NCI-H1694 treated with DMSO at 0.1 percent for 48 hours (cell line): ENCODE measurements at regions not wholly inside any gene's neighbourhood (a gene's known extent, or its start where the extent isn't known, plus 50 kb on each side); places are given as distances from the start of the nearest gene placed in this dataset.

Experiments
- DNase-seq: peaks from one replicate; lab custom pipeline; 2025; lab: John Stamatoyannopoulos, UW

DNA sequence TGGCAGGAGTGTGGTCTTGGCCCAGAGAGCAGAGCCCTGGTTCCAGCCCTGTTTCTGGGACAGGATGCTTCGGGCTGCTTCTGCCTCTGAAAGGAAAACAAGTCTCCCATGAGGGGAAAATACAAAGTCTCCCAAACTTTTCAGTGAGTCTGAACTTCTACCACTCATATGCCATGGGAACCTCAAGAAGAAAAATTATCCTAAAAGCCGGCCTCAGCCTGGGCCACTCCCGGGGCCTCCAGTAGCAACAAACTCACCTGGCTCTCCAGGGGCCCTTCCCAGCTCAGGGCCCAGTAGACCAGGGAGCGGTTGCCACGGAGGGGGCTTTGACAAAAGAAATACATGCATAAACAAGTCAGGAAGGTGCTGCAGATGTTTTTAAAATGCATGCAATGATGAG, 289.2 kb upstream of the HDAC4 start:
- DNase-seq, result no peak

DNA sequence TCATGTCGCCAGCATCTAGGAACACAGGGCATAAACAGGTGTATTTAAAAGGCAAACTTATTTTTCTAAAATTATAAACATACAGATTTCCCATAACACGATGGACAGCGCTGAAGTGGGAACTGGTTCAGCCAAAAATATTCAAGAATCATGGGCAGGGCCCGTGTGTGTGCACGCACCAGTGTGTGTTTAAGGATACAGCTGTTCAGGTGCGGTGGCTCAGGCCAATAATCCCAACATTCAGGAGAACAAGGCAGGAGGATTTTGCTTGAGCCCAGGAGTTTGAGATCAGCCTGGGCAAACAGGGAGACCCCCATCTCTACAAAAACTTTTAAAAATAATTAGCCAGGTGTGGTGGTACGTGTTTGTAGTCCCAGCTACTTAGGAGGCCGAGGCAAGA, 288.6 kb upstream of the HDAC4 start:
- DNase-seq, result no peak

DNA sequence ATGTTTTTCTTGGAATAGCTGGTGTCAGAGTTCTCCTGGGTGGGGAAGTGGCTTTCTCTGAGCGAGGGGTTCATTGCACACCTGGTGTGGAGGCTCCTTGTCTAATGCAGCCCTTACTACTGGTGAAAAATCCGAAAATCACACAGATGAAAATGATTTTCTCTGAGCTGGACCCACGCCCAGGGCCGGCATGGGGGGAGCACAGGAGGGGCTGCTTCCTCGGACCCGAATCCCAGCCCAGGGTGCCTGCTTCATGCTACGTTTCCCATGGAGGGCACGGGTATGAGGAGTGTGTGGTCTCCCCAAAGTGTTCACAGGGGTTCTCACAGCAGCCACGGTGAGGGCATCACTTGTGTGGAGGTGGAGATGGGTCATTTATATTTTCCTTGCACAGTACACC, 288.0 kb upstream of the HDAC4 start:
- no peak for DNase-seq

DNA sequence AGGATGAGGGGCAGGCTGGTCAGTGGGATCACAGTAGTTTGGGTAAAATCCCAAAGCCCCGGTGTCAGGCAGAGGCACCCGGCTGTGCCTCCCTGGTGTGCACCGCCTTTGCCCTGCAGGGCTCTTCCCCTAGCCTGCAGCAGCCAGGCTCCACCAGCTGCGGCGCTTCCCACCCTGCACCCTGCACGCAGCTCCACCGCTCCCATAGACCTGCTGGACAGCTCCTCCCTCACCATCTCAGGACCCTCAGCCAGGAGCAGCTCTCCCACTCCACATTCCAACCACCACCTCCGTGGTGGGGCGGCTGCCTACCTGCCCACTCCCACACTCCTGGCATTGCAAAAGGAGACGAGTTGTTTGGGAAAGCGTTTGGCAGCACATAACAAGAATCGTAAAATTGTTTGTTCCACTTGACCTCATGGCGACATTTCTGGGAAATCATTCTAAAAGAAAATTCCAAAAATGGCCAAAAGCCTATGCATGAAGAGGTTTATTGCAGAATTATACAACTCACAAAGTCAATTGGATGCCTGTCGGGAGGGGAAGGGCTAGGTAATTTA, 287.4 kb upstream of the HDAC4 start:
- DNase-seq, result no peak

DNA sequence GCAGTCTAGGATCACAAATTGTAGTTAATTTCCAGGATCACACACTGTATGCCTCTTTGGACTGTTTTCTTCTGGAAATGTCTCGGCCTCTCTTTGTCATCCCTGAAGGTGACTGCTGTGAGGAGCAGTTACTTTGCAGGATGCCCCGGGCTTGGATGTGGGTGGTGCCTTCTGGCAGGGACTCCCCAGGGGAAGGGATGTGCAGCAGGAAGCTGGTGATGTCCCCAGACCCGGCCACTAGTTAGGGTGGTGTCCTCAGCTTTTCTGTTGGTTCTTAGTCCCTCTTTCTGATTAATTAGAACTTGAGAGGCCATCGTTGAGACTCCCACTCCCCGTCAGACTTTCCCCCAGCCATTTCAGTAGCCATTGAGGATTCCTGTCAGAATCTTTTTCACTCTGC, 286.6 kb upstream of the HDAC4 start:
- no peak for DNase-seq

DNA sequence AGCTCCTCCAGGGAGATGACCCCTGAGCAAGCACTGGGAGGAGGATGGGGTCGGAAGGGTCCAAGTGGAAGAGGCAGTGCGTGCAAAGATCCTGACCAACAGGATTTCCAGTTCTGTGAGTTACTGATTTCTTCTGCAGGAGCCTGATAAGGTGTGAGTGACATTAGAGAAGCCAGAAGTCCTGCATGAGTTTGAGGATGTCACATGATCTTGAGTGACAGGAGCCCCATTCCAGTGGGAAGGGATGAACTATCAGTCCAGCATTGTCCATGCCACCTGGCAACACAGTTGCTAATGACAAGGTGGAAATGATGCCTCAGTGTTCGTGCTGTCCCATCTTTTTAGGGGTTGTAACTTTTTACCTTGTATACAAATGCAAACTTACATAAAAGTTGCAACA, 285.1 kb upstream of the HDAC4 start:
- DNase-seq, result no peak

DNA sequence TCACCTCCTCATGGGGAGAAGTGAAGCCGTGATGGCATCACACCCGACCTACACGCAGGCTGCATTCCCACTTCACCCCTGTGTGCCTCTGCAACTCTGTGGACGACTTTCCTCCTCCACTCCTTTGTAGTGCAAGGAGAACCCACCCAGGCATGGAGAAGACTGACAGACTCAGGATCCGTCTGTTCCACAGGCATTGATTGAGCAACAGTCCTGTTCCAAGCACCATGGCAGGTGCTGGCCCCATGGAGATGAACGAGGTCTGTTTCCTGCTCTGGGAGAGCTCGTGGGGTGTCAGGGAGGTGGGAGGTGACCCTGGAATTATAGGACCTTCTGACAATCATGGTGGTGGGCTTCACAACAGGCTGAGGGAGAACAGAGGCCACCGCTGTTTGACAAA, 284.7 kb upstream of the HDAC4 start:
- no peak for DNase-seq

DNA sequence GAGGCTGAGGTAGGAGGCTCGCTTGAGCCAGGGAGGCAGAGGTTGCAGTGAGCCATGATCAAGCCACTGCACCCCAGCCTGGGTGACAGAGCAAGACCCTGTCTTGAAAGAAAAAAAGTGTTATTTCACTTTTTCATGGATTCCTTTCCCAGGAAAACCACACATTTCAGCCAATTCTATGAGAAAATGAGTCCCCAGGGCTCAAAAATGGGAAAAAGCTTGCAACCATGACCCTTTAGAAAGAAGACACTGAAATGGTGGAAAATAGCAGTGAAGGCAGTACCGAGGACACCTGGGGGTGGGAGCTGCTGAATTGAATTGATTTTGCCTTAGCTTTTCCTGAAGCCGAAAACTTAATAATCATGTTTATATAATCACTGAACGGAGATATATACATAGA, 284.2 kb upstream of the HDAC4 start:
- DNase-seq, result no peak

DNA sequence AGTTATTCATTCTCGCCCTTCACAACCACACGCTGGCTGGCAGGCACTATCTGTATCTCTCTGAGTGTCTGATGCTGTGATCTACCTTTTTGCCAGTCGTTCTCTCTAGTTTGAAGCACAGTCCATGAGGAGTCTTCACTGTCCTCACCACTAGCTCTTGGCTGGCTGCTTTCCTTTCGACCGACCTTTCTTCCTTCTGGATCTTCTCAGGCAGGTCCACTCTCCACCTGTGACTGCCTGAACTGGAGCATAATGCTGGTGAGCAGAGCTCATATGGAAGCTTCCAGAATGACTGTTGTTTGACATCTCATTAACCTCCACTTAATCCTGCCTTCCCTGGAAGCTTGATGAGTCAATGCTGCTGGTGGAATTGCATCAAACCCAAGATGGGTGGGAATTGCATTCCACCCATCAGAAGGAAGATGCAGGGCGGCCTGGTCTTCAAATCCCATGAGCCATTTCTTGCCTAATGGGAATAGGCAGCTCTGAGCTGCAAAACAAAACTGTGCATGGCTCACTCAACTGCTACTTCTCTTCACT, 283.5 kb upstream of the HDAC4 start:
- no peak for DNase-seq

DNA sequence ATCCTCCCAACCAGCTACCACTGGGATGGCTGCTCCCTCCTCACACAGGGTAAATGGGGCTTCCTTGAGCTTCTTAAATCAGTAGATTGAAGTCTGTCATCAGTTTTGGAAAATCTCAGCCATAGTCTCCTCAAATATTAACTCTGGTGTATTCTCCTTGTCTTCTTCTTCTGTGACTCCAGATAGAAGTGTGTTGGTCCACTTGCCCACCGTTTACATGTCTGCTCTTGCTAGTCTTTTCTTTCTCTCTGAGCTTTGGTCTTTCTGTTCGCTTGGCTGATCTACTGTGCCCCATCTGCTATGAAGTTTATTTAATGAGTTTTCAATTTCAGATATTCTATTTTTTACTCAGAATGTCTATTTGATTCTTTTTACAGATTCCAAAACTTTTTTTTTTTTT, 281.7 kb upstream of the HDAC4 start:
- DNase-seq, result no peak

DNA sequence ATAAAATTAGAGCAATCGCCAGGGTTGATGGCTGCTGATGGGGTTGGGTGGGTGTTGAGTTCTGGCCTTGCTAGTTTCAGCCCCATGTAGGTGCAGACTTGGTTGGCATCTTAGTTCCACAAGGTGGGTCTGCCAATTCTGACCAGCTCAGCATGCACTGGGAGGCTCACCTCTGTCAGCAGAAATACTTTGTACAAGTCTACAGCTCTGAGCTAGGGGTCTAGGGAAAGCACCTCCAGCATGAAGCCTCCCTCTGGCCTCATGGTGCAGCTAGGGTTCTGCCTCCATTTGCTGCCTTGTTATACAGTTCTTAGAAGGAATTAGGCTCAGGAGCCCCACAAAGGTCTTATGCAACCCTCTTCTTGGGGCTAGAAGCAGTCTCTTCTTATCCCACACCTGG, 278.9 kb upstream of the HDAC4 start:
- no peak for DNase-seq

DNA sequence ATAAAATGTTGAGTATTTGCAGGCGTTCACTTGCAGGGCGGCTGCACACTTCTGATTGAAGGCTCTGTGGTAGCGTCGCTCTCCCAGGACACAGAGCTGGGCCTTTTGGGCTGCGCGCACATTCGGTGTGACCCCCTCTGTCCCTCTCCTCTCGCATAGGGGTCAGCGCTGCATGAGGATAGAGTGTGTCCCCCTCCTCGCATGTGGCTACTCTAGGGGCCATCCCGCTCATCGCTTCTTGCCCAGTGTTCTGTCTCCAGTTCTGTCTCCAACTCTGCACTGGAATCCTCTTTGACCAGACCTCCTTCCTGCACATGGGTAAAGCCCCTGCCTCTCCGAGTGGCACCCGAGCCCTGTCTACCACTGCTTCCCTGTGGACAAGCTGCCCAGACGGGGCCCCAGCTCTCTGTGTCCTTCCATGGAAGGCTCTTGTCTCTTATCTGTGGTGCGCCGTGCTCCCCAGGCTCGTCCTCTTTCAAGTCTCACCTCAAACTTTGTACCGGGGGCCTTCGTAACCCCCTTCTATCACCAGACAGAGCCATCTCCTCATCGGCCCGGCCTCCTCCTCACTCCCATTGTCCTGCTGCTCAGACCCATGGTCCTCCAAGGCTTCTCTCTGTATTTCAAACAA, 278.0 kb upstream of the HDAC4 start:
- no peak for DNase-seq

DNA sequence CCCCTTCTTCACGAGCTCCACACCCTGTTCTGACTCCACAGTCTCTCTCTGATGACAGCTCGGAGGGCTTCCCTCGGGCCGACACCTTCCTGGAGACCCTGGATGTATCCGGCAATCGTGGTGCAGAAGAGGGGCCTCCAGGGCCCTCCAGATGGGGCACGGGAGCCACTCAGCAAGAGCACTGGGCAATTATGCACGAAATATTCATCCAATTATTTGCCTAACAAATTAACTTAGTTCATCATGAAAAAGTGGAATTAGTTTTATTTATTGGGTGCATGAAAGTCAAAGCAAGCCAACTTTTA, 277.3 kb upstream of the HDAC4 start:
- DNase-seq, result no peak

DNA sequence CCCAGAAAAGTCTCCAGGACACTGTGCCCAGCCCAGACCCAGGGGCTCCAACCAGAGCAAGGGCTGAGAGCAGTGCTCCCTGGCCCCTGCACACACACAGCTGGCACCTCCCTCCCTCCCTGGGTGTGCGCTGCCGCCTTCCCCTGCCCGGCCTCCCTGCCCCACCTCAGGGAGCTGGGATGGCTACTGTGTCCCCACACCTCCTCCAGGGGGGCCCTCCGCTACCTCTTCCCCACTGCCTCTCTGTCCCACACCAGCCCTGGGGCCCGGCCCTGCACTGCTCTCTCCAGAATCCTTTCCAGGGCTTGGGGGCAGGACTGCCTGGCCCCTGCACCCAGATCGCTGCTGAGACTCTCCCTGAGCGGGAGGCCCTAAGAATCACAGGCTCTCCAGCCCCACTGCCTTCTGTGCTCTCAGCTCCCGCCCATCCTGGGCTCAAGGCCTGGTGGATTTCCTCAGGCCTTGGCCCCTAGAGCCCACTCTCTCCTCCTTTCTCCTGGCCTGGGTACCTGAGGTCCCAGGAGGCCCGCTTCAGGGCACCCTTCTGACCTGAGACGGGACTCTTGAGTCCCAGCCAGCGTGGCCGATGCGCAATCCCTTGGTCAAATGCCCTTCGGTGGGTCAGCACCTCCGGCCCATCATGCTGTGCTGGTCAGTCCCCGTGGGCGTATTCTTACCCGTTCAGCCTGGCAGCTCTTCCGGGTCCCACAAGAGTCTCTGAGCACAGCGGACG, 276.8 kb upstream of the HDAC4 start:
- no peak for DNase-seq

DNA sequence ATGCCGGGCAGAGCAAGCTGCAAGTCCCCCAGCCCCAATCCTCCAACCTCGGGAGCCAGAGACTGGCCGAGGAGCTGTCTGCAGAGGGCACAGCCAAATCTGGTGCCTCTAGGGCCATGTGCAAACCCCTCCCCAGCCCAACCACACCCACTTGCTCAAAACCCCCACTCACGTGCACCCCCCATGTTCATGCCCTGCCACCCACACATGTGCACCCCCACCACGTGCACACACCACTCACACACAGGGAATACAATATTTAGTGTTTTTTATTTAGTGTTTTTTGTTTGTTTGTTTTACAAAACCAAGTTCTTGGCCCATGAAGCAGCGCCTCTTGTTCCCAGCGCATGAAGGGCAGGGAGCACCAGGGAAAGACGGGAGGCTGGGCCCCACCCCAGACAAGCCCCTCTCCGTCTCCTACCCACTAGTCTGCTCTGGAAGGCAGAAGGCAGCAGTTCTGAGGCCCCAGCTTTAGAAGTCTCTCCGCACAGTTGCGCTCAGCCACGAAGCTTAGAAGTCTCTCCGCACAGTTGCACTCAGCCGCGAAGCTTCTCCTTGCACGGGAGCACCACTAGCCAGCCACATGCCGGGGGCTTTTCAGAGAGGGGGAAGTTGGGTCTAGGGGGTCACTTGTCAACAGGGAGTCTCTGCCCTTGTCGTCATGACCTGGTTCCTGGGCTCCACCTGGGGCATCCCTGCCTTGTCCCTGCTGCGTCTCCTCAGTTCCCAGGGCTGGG, 276.1 kb upstream of the HDAC4 start:
- no peak for DNase-seq

DNA sequence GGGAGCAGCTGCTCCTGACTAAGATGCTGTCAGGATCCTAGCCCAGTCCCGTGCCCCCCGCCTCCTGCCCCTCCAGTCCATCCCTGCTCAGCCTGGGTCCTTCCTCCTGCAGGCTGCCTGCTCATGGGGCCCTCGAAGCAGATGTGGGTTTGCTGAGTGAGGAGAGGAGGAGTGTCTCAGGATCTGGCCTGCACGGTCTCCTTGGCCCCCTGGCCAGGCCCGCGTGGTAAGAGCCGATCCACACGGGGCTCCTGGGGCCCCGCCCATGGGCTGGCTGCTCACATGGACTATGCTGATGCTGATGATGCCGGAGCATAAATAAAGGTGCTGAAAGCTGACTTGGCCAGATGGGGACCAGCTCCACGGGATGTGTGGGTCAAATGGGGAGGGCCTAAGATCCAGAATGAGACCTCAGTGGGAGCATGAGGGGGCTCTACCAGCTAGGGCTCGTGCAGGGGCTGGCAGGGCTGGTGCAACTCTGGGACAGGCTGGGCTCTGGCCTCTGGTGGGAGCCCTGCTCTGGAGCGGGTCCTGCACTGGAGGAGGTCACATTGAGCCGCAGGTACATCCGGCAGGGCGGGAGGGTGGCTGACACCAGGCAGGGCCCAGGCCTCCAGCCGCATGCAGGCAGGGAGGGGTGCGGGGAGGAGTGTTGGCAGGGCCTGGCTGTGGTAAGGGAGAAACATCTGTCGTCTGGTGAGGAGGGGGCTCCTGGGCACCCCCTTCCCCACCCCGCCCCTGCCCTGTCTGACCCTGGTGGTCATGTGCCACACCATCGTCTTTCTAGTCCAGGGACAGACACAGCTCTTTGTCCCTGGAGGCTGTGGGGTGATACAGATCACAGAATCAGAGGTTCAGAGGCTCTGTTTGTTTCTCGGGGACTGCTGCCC, 275.3 kb upstream of the HDAC4 start:
- DNase-seq, result no peak

DNA sequence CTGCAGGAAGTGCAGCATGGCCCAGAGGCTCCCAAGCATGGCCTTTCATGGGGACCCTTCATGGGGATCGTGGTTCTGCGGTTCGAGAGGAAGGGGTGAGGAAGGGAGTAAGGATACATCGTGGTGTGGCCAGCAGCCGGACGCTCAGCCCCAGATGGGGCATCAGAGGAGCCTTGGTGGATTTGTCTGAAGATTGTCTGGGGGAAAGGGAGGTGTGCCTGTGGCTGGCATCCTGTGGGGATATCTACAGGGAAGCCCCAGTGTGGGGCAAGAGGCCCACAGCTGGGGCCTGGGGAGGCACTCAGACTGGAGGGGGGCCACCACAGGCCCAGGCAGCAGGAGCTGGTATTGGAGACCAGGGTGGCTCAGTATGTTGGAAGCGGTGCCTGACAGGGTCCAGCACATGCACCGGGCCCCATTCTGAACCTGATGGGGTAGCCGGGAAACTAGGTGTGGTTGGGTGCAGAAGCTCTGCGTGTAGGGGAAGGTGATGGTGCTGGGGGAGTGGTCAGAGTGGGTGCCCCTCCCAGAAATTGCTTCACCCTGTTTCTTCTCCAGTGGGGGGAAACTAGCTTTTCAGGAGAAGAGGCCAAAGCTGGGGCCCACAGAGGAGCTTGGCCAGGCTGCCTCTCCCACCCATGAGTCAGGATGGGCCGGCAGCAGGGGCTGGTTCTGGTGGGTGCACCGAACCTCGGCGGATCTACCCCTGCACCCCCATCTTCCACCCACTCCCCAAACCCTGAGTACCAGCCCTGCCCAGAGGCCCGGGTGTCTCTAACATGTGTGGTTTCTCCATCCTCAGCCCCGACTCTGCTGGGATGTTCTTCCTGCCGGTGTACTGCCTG, 274.4 kb upstream of the HDAC4 start:
- DNase-seq, result no peak

DNA sequence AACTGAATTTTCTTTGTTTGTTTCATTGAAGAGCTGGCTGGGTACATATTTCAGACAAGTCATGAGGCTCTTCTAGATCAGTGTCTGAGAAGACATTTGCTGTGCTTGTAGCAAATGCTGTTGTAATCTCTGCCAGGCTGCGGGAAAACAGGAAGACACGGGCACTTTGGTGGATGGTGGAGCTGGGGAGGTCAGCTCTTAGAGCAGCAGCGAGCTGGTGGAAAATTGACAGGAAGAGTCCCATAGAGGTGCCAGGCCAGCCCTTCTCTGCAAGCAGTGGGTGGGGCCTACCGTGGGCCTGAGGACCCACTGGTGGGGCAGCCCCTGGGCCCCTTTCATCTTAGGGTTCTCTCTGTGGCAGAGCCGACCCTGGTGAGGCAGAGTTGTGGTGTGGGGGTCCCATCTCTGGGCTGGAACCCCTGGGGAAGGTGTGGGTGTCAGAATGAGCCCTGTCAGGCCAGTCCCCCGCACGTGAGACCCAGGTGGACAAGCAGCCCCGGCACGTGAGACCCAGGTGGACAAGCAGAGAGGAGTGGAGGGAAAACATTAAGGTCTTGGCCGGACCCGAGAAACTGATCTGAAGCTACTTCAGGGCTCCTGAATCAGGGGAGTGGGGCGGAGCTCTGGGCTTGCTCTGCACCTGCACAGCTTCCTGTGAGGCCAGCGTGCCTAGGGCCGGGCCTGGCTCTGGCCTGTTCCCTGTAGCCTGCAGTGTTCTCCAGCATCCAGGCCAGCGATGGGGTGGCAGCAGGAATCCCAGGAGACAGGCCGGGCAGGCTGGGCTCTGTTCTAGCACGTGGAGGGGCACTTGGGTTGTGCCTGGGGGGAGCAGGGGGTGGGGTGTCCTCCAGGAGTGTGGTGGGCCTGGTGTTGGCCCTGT, 273.5 kb upstream of the HDAC4 start:
- DNase-seq, result no peak

DNA sequence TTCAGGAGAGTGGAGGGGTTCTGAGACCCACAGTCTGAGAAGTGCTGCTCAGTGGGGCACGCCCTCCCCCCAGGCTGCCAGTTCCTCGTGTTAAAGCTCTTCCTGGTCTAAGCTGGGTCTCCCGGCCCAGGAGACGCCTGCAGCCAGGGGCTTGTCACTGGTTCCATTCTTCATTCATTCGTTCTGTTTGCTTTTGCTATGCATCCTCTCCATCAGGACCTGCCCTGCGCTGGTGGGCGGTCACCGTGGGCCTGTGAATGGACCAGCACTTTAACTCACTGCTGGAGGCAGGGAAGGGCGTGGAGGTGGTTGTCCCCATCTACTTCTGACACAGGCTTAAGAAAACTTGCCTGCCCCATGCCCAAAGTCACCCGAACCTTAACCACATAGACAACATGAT, 272.8 kb upstream of the HDAC4 start:
- no peak for DNase-seq
